ENCODE measurements at regions not wholly inside any gene's neighbourhood (a gene's known extent, or its start where the extent isn't known, plus 50 kb on each side); places are given as distances from the start of the nearest gene placed in this dataset.

DNA sequence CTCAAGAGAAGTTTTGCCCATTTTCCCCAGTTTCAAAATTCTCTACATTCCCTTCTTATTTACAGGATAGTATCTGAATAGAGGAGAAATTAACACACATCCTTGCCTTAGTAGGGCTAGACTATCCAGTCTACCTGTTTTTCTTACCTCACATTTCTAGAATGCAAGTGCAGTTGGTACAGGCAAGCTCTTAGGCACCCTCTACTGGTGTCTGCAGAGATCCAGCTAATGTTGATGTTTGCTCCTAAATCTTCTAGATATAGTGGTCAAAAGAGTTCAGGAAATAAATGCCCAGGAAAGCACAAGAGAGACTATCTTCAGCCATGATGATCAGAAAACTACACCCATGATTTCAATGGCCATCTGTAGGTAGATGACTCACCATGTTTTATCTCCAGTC, 205.3 kb downstream of the HTR7 start:
- Histone ChIP-seq H3K4me1 (no peaks in the 10 kb centered on the region), H3K9me3 (no peaks in the 10 kb centered on the region), H3K36me3 (no peaks in the 10 kb centered on the region), H3K27me3 (no peaks in the 10 kb centered on the region), H3K27ac (no peak overlapping the region), H3K4me3 (no peak overlapping the region)
- intact Hi-C loops (cut with DNase I; ENCODE audit: low total_unique reads): no loop called here
- DNase-seq: no peak
- TF ChIP-seq POLR2AphosphoS5 (IDR thresholded peaks at IDR 0.05) (no peak), EP300 (IDR thresholded peaks at IDR 0.05) (no peak), POLR2A (IDR thresholded peaks at IDR 0.05) (no peak)
- TF ChIP-seq, protein P1, sequence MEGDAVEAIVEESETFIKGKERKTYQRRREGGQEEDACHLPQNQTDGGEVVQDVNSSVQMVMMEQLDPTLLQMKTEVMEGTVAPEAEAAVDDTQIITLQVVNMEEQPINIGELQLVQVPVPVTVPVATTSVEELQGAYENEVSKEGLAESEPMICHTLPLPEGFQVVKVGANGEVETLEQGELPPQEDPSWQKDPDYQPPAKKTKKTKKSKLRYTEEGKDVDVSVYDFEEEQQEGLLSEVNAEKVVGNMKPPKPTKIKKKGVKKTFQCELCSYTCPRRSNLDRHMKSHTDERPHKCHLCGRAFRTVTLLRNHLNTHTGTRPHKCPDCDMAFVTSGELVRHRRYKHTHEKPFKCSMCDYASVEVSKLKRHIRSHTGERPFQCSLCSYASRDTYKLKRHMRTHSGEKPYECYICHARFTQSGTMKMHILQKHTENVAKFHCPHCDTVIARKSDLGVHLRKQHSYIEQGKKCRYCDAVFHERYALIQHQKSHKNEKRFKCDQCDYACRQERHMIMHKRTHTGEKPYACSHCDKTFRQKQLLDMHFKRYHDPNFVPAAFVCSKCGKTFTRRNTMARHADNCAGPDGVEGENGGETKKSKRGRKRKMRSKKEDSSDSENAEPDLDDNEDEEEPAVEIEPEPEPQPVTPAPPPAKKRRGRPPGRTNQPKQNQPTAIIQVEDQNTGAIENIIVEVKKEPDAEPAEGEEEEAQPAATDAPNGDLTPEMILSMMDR (IDR thresholded peaks at IDR 0.05): no peak

DNA sequence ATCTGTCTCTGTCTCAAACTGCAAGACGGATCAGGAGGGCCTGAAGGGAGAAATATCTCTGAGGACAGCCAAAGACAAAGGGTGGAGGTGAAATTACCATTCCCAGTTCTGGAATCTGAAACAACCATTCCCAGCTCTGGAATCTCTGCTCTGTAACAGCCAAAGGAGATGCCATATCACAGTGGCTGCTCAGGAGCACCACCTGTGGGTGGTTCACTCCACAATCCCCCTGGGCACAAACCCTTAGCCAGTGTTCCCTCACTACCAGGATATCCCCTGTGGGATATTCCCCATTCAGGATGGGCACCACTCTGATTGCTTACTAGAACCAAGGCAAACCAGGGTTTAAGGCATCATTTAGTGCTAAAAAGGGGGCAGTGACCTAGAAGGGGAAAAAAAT, 199.0 kb downstream of the HTR7 start:
- Histone ChIP-seq H3K36me3 (no peaks in the 10 kb centered on the region), H3K4me1 (no peaks in the 10 kb centered on the region), H3K27ac (no peak overlapping the region), H3K4me3 (no peak overlapping the region), H3K9me3 (peaks cover 0 to 11% (median 0%) of the 10 kb centered on the region in 4 donors), H3K27me3 (no peaks in the 10 kb centered on the region)
- TF ChIP-seq POLR2AphosphoS5 (IDR thresholded peaks at IDR 0.05) (no peak), EP300 (IDR thresholded peaks at IDR 0.05) (no peak), POLR2A (IDR thresholded peaks at IDR 0.05) (no peak)
- TF ChIP-seq, protein P1 (IDR thresholded peaks at IDR 0.05): no peak
- no peak for DNase-seq
- WGBS, 5 donors: 0 to 43% (median 31%) methylated on average over 1 of the region's 1 CpG
- intact Hi-C loops (cut with DNase I; ENCODE audit: low total_unique reads): no loop called here

DNA sequence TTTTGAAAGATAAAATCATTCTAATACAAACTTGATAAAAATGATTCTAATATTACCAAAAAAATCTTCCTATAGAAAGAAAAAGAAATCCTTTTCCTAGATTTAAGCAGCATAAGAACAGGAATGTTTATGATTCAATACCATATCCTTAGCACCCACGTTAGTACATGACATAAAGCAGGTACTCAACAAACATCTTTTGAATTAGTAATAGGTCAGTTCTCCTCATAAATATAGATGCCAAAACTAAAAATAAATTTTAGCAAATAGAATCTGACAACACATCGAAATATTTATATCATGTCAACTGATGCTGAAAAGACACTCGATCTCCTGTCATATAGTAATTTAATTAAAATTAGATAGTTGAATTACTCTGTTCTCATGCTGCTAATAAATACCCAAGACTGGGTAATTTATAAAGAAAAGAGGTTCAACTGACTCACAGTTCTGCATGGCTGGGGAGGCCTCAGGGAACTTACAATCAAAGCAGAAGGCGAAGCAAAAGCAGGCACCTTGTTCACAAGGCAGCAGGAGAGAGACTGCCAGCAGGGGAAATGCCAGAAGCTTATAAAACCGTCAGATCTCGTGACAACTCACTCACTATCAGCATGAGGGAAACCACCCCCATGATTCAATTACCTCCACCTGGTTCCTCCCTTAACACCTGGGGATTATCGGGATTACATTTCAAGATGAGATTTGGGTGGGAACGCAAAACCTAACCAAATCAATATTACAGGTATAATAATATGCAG, 191.8 kb downstream of the HTR7 start:
- no peak for DNase-seq
- no peaks in the 10 kb centered on the region for H3K27me3 ChIP-seq
- H3K27ac ChIP-seq: no peak overlapping the region
- TF ChIP-seq POLR2AphosphoS5 (IDR thresholded peaks at IDR 0.05) (no peak), EP300 (IDR thresholded peaks at IDR 0.05) (no peak), POLR2A (IDR thresholded peaks at IDR 0.05) (no peak)
- TF ChIP-seq, protein P1 (IDR thresholded peaks at IDR 0.05): no peak
- no peaks in the 10 kb centered on the region for H3K9me3 ChIP-seq
- H3K4me1 ChIP-seq: no peaks in the 10 kb centered on the region
- no peak overlapping the region for H3K4me3 ChIP-seq
- intact Hi-C loops (cut with DNase I; ENCODE audit: low total_unique reads): no loop called here
- 55 to 62% (median 60%) methylated on average over 8 of the region's 8 CpGs for WGBS, 5 donors
- H3K36me3 ChIP-seq: no peaks in the 10 kb centered on the region

DNA sequence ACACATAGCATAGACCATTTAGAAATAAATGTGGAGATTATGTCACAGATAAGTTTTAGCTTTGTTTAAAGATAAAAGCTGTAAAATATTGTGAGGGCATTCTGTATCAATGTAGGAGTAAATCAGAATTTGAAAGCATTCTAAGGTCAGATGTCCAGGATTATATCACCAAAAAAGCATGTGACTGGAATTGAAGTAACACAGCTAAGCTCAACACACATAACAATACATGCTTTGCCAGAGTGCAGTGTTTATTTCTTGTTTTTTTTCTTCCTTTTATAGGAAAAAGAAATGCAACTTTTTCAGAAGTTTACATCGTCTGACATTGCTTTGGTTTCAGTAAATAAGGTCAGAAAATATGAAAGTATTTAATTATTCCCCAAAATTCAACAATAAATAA, 183.4 kb downstream of the HTR7 start:
- no peak overlapping the region for H3K4me3 ChIP-seq
- 45 to 58% (median 54%) methylated on average over 1 of the region's 1 CpG for WGBS, 5 donors
- H3K4me1 ChIP-seq: no peaks in the 10 kb centered on the region
- H3K27me3 ChIP-seq: no peaks in the 10 kb centered on the region
- no peak for DNase-seq
- no peak overlapping the region for H3K27ac ChIP-seq
- intact Hi-C loops (cut with DNase I; ENCODE audit: low total_unique reads): no loop called here
- no peaks in the 10 kb centered on the region for H3K36me3 ChIP-seq
- no peaks in the 10 kb centered on the region for H3K9me3 ChIP-seq
- TF ChIP-seq POLR2A (IDR thresholded peaks at IDR 0.05) (no peak), POLR2AphosphoS5 (IDR thresholded peaks at IDR 0.05) (no peak), EP300 (IDR thresholded peaks at IDR 0.05) (no peak)
- TF ChIP-seq, protein P1 (IDR thresholded peaks at IDR 0.05): no peak
